Stimulated activated CD4-positive, alpha-beta T cell treated with anti-CD3 and anti-CD28 coated beads, Interleukin-12 subunit alpha, Interleukin-12 subunit beta, amount 100 ng/mL, for 48 hours (primary cell): ENCODE measurements at regions not wholly inside any gene's neighbourhood (a gene's known extent, or its start where the extent isn't known, plus 50 kb on each side); places are given as distances from the start of the nearest gene placed in this dataset.
"Not testable (repeated sequence)": the region's sequence is repeated elsewhere in the genome, so short reads cannot be mapped to it uniquely, and the experiment has no call there.

Experiments used
- DNase-seq, 3 donors: peaks; one replicate each; pipeline ENCODE4 v3.0.0-alpha.2; 2020; ENCODE audit warnings: low read depth in 2 of 3, low spot score in 1 of 3

GRCh38 chr1:91099746-91100621 is 78.1 kb upstream of the ZNF644 start:
- no peak for DNase-seq

- no peak for DNase-seq
Observed at GRCh38 chr1:91098299-91098906, 76.6 kb upstream of the ZNF644 start.

- not testable (repeated sequence) for DNase-seq
Observed at GRCh38 chr1:91095321-91095720, 73.5 kb upstream of the ZNF644 start.

GRCh38 chr1:91092503-91092902 is 70.7 kb upstream of the ZNF644 start:
- no peak for DNase-seq

GRCh38 chr1:91091812-91092211 is 70.0 kb upstream of the ZNF644 start:
- DNase-seq, result no peak

GRCh38 chr1:91080650-91081049 is 58.8 kb upstream of the ZNF644 start:
- DNase-seq, result no peak

GRCh38 chr1:91078859-91079258 is 57.0 kb upstream of the ZNF644 start:
- no peak for DNase-seq

- no peak for DNase-seq
Observed at GRCh38 chr1:91076834-91077233, 55.0 kb upstream of the ZNF644 start.

GRCh38 chr1:91075233-91076135 is 53.6 kb upstream of the ZNF644 start:
- DNase-seq, result no peak

- no peak for DNase-seq
Observed at GRCh38 chr1:91073299-91073698, 51.5 kb upstream of the ZNF644 start.

- no peak for DNase-seq
Observed at GRCh38 chr1:91071838-91072237, 50.0 kb upstream of the ZNF644 start.
